ENCODE measurements at regions not wholly inside any gene's neighbourhood (a gene's known extent, or its start where the extent isn't known, plus 50 kb on each side); places are given as distances from the start of the nearest gene placed in this dataset.

DNA sequence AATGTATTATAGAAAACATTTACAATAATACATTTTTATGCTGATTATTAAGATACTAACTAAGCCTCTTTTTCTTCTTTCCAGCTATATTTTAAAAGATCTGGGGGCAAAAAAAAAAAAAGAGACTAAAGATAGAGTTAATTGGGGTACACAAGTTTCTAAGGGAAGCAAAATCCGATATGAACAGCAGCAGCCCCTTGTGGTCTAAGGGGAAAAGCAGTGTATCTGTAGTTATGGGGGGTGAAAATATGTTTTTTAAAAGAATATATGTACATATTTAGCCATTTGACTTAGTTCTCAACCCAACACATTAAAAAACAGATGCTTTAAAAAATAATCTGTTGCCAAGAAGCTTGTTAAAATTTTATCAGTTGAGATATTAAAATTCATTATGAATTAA, 134.3 kb upstream of the POU5F2 start:
- DNase-seq: no peak

DNA sequence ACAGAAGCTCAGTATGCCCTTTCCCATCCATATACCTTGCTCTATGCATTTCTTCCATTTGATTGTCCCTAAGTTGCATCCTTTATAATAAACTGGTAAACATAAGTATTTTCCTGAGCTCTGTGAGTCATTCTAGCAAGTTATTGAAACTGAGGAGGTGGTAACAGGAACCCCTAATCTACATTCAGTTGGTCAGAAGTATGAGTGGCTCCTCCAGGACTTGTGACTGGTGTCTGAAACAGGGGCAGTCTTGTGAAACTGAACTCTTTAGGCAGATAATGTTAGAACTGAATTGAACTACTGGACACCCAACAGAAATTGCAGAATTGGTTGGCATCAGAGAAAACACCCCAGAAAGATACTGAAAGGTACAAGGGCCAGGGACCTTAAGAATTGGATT, 133.1 kb upstream of the POU5F2 start:
- no peak for DNase-seq

DNA sequence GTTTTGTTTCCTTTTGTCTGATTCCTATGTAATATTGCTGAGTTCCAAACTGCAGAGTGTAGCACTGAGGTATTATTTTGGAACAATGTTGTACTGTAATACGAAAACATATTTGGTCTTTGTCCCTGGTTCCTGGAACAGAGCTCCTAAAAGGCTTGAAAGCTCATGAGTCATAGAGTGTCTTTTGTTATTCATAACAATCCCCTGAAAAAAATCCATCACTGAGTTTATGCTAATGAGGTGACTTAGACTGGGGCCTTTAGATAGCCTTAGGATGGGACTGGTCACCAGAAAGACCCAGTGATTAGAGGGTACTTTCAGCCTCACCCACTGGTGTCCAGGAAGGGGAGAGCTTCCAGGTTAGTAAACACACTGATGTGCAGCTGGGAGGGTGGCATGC, 132.7 kb upstream of the POU5F2 start:
- no peak for DNase-seq

DNA sequence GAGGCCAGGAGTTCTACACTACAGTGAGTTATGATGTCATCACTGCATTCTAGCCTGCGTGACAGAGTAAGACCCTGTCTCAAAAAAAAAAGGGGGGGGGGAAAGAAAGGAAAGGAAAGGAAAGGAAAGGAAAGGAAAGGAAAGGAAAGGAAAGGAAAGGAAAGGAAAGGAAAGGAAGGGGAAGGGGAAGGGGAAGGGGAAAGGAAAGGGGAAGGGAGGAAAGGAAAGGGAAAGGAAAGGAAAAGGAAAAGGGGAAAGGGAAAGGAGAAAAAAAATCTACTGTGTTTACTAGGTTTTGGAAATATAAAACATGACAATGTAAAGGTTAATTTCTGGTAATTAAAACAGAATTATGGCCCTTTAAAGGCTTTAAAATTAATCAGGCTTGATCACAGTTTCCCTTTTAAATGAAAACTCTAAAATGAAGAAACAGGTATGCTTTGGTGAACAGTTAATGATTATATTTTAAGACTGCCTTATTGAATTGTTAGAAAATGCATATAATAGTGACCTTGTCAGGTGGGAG, 131.9 kb upstream of the POU5F2 start:
- no peak for DNase-seq

DNA sequence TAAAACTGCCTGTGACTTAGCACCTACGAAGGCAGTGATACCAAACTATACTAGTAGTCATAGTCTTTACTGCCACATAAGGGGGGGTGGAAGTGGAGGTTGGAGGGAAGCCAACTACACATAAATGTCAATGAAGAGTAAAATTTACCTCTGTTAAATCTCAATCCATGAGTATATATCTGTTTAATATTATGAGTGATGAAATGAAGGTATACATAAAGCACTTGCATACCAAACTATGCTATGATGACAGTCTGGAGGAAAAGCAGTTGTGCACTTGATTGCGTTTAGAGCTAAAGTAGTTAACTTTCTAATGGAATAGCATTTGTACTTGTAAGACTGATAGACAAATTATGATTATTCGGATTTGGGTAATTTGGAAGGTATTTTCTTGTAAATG, 129.2 kb upstream of the POU5F2 start:
- DNase-seq: no peak

DNA sequence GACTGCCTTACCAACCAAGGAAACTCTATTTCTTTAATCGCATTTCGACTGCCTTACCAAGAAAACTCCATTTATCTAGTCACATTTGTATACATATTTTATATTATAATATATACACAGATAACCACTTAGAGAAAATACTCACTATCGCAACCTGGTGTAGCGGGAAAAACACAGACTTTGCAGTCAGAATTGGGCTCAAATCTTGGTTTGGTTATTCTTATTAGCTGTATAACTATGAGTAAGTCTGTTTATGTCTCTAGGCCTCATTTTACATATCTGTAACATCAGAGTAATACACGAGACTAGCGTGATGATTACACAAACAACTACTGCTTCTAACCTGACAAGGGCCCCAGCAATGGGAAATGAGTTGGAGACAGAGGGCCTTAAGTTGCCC, 127.5 kb upstream of the POU5F2 start:
- no peak for DNase-seq

DNA sequence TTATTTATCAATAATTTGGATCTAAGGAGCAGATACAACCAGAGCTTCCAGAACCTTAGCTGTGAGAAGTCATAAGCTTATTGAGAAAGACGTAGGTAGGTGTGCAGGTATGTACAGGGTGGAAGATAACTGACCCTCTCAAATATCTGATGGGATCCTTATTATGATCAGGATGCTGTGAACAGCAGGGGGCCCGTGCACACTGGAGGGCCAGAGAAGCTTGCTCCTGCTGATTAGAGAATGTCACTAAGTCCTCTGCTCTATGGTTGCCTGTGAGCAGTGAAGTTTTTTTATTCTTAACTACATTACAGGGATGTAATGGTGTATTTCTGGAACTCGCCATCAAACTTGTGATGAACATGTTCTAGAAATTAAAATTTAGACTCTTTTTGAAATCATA, 108.9 kb upstream of the POU5F2 start:
- DNase-seq: no peak

DNA sequence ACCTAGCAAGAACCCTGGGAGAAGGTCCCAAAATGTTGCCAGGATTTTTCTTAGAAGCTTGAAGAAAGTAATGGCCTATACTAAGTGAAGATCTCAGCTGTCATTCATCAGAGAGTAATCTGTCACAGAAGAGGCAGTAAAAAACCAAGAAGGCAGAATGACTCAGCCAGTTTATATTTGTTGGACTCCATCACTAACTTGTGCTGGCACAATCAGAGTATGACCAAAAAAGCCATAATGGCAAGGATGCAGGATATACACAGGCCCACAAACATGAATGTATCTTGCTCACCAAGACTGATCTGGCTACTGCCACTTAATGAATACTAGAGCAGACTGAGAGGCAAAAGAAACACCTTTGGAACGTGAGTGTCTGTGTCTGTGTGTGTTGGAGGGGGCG, 104.0 kb upstream of the POU5F2 start:
- DNase-seq: no peak

DNA sequence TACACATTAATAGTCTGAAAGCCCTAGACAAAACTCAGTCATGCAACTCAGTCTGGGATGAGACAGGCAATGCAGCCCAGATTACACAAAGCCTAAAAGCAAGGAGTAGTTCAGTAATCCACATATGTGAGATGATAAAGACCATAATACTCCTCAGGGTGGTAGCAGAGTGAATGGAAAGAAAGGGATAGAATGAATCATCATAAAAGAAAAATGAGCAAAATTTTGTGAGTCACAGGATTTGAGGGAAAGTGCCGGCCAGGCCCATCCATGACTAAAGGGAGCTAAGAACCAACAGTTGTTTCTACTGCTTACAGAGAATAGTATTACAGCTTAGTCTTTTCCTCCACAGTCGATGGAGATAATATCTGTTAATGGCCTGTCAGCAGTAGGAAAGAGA, 90.0 kb upstream of the POU5F2 start:
- DNase-seq: no peak

DNA sequence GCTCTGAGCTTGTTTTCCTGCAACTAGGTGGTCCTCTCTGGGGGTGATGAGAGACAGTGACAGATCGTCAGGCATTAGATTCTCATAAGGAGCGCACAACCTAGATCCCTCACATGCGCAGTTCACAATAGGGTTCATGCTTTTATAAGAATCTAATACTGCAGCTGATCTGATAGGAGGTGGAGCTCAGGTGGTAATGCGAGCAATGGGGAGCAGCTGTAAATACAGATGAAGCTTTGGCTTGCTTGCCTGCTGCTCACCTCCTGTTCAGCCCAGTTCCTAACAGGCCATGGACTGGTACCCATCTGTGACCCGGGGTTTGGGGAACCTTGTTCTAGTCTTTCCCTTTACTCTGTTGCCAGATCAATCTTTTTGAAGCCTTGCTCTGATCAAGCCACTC, 89.5 kb upstream of the POU5F2 start:
- DNase-seq: no peak

DNA sequence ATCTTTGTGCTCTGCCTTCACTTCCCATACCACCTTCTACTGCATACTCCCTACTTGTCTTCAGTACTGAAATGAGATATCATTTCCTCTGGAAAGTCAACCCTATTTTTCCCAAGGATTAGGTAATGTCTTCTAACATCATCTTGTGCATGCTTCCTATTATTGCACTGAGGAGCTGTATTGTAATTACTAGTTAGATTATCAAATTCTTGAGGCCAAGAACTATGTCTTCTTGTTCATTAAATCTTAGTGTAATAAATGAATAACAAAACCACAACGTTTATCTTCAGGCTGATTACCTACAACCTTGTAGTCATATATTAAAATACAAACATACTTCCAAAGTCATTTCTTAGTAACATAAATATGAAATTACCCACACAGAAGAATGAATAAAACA, 87.9 kb upstream of the POU5F2 start:
- no peak for DNase-seq

DNA sequence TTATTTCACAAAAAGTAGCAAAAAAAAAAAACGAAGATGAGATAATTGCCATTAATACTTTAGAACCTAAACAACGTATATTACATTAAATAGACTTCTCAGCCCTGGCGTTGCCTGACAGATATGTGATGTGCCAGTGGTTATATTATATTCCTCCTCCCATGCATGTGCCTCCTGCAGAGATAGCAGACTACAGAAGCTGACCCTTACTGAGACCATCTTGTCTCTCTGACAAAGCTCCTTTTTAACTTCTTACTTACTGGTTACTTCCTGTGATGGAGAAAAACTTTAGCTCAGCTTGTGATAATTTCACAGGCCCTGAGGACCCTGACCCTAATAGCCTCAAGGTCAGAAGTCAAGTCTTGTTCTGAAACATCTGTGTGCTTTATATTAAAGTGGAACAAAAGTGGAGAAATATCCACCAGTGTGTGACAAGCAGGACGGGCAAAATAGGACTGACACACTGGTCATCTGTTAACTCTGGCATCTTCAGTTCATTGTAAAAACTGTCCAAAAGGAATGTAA, 80.6 kb upstream of the POU5F2 start:
- no peak for DNase-seq

DNA sequence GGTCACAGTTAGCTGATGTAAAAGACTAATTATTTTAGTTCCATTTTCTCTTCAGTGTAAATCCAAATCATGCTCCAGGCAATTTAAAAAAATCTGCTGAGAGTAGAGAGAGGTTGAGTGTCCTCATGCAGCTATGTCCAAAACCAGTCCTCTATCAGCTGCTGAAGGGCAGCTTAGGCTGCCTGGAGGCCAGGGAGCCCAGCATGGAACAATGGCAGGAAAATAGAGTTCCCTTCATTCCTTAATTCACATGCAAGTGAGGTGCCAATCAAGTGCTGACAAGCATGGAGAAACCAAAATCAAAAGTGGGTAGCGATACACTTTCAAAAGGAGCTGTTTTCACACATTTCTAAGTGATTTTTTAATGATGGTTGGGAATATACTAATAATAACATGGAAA, 78.3 kb upstream of the POU5F2 start:
- DNase-seq: no peak

DNA sequence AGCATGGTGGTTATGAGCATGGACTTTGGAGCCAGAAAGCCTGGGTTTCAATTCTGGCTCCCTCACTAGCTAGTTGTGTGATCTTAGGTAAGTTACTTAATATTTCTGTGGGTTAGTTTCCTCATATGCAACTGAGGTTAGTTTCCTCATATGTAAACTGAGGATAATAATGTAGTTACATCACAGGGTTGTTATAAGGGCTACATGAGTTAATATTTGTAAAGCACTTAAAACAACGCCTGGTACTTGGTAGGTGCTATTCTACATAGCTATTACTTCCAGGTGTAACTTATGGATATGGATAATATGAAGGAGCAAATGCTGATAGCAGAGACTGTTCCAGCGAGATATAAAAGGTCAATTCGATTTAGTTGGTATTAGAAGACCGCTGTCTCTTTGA, 69.4 kb upstream of the POU5F2 start:
- no peak for DNase-seq

DNA sequence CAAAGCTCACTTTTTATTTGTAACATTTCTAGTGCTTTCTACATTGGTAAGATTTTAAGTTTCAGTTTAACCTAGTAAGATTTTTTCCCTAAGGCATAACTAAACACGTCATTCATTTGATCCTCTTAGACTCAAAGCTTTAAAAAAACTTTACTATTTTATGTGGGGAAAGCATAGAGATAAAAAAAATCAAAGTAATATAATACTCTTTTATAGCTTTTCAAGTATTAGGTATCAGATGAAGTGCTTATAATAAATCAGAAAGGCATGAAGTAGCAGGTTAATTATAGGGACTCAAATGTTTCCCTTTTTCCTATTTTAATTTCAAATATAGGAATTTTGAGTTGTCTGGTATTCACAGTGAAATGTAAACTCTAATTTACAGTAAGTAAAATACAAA, 68.0 kb upstream of the POU5F2 start:
- DNase-seq: no peak

DNA sequence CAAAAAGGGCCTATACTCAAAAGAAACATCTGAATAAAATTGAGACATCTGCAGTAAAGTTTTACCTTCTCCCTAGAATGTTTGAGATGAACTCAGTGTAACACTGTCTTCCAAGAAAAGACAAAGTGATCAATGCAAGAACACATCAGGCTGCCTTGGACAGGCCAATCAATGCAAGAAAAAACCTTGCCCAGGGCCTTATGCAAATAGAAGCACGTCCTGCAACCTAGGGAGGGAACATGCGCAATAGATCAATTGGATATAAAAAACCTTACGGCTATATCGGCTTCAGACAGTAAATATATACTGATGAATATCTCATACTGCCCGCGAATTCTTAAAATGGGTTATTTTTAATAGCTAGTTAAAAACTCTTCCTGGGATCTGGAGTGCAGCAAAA, 66.4 kb upstream of the POU5F2 start:
- no peak for DNase-seq

DNA sequence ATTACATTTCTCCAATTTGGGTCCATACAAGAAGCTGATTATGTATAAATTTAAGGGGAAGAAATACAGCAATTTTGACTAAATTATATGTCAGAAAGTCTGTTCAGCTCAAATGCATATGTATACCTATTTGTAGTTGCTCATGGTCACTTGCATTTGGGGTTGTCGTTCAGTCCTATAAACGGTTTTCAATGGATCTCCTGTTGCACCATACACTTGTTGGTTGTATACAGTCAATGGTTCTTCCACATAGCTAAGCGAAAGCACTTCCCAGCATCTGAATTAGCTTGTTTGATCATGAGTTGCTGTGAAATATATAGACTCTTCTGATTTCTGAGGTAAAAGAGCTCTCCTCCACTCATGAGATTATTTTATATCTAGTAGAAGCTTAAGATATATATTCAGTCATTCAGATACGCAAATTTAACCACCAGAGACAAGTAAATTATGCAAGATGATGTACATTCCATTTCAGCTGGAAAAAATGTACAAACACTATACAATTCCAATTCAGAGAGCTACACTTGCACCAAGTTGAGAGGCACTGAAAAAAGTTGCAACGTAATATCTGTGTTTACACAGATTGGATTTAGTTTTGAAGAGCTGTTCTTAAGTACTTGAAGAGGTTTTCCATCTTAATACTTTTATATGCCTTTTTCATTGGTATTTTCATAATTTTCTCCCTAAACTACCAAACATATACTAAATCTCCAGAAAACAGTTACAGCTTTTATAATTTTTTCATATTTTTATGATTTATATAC, 64.4 kb upstream of the POU5F2 start:
- DNase-seq: no peak

DNA sequence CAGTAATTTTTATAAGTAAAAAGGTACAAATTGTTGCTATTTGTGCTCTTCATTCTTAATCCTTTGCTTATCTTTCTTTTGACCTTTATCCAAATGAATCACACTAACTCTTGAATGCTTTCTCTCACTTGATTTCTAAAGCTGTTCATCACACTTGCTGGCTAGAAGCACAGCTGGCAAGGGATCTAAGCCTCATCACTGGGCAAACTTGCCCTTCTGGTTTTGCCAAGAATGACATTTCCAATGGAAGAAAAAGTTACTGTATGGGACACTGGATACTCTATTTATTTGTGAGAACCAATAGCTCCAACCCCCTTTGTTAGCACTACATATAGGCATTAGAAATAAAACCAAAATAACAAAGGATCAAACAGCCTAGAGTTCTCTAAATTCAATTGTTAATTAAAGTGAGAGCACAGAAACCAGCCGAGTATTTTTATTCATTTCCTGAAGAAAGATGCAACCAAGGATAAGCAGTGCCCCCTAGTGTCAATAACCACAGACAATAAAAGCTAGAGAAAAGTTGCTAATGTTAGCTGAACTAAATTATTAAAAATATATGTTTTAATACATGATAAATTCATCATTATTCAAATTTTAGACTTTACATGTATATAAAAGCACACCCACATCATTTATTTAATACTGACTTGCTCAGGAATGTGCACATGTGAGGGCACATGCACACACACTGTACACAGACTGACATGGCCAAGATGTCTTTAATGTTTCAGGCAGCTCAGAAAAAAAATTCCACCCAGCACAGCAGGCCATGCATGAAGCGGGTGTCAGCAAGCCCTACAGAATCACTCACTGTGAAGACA, 59.8 kb upstream of the POU5F2 start:
- peak; percentile 55 to 70 for DNase-seq

DNA sequence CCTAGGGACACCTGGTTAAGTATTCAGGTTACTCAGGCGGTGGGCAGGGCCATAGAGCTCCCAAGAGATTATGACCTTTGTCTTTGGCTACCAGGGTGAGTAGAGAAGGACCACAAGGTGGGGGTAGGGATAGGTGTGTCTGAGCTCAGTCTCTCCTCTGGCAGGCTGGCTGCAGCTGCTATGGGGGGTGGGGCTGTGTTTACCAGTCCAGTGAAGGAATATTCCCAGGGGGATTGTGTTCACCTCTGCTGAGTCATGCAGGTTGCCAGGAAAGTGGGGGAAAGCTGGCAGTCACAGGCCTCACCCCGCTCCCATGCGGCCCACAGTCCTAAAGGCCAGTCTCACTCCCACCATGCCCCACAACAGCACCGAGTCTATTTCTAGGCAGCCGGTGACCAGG, 53.6 kb upstream of the POU5F2 start:
- DNase-seq: no peak

DNA sequence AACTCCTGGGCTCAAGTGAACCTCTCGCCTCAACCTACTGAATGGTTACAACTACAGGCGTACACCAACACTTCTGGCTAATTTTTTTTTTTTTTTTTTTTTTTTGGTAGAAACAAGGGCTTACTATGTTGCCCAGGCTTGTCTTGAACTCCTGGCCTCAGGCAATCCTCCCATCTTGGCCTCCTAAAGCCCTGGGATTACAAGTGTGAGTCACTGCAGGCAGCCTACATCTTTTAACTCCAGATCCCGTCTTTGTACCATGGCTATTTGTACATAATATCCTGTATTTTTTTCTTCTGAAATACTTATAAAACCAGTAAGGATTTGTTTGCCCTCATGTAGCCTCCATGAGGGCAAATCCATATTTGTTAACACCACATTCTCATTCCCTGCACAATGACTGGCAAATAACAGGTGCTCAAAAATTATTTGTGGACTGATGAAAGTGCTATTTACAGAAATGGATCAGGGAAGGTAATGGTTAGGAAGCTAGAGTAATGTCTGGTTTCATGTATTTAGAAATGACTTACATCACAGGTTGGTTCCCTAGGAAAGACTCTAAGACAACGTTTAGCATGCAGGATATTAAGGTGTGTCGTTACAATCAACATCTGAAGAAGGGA, 51.9 kb upstream of the POU5F2 start:
- no peak for DNase-seq

DNA sequence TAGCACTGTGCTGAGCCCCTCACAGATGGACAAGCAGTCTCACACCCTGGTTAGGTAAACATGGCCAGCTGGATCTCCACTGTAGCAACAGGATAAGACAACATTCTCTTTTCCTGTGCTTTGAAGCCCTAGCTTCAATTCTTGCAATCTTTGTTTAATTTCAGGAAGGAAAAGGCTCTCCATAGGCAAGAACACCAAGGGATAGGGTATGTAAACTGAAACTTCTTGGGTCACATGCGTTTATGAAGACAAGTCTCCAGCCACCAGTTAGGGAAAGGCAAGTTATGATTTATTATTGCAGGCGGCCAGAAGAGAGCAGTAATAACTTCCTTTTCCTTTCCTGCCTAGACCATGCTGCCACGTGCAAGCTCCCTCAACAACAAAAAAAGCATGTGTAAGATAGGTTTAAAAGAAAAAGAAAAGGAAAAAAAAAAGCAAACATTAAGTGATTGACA, 50.1 kb upstream of the POU5F2 start:
- peak; percentile 18 to 69 for DNase-seq
